ENCODE measurements at regions not wholly inside any gene's neighbourhood (a gene's known extent, or its start where the extent isn't known, plus 50 kb on each side); places are given as distances from the start of the nearest gene placed in this dataset.

- DNase-seq, result no peak
These were observed 54.5 kb upstream of the FAM78B start for GRCh38 chr1:166221316-166221715.

GRCh38 chr1:166233750-166234366 is 67.1 kb upstream of the FAM78B start:
- DNase-seq, result no peak

- no peak for DNase-seq
These were observed 68.9 kb upstream of the FAM78B start for GRCh38 chr1:166235728-166236127.

- DNase-seq, result no peak
These were observed 70.9 kb upstream of the FAM78B start for GRCh38 chr1:166237675-166238074.

- no peak for DNase-seq
These were observed 86.4 kb upstream of the FAM78B start for GRCh38 chr1:166253076-166253779.

GRCh38 chr1:166258017-166258416 is 91.2 kb upstream of the FAM78B start:
- DNase-seq, result no peak

GRCh38 chr1:166261511-166261910 is 94.7 kb upstream of the FAM78B start:
- no peak for DNase-seq

- no peak for DNase-seq
These were observed 103.8 kb upstream of the FAM78B start for GRCh38 chr1:166270476-166271150.

- no peak for DNase-seq
These were observed 104.3 kb upstream of the FAM78B start for GRCh38 chr1:166271151-166271538.

- no peak for DNase-seq
These were observed 105.4 kb upstream of the FAM78B start for GRCh38 chr1:166272155-166272554.

- DNase-seq, result no peak
These were observed 106.0 kb upstream of the FAM78B start for GRCh38 chr1:166272851-166273250.

- DNase-seq, result no peak
These were observed 106.8 kb upstream of the FAM78B start for GRCh38 chr1:166273618-166274017.

GRCh38 chr1:166282391-166283137 is 115.8 kb upstream of the FAM78B start:
- DNase-seq, result no peak

- no peak for DNase-seq
These were observed 116.4 kb upstream of the FAM78B start for GRCh38 chr1:166283190-166283589.

GRCh38 chr1:166283600-166283999 is 116.8 kb upstream of the FAM78B start:
- no peak for DNase-seq

GRCh38 chr1:166289309-166290050 is 122.7 kb upstream of the FAM78B start:
- no peak for DNase-seq

GRCh38 chr1:166295656-166296055 is 128.9 kb upstream of the FAM78B start:
- DNase-seq, result no peak

- no peak for DNase-seq
These were observed 131.2 kb upstream of the FAM78B start for GRCh38 chr1:166297993-166298392.

GRCh38 chr1:166300767-166301166 is 134.0 kb upstream of the FAM78B start:
- DNase-seq, result no peak

GRCh38 chr1:166302989-166303758 is 136.4 kb upstream of the FAM78B start:
- no peak for DNase-seq

GRCh38 chr1:166304131-166304530 is 137.3 kb upstream of the FAM78B start:
- no peak for DNase-seq

- DNase-seq, result no peak
These were observed 138.6 kb upstream of the FAM78B start for GRCh38 chr1:166305371-166305770.

All from NCI-H2029 treated with DMSO at 0.1 percent for 48 hours (cell line).